ENCODE measurements at regions not wholly inside any gene's neighbourhood (a gene's known extent, or its start where the extent isn't known, plus 50 kb on each side); places are given as distances from the start of the nearest gene placed in this dataset.
"Not testable (repeated sequence)": the region's sequence is repeated elsewhere in the genome, so short reads cannot be mapped to it uniquely, and the experiment has no call there.

DNA sequence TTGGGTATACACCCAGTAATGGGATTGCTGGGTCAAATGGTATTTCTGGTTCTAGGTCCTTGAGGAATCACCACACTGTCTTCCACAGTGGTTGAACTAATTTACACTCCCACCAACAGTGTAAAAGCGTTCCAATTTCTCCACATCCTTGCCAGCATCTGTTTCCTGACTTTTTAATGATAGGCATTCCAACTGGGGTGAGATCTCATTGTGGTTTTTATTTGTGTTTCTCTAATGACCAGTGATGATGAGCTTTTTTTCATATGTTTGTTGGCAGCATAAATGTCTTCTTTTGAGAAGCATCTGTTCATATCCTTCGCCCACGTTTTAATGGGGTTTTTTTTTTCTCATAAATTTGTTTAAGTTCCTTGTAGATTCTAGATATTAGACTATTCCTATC is 448.3 kb upstream of the RGMB start:
- TF ChIP-seq, protein P1, sequence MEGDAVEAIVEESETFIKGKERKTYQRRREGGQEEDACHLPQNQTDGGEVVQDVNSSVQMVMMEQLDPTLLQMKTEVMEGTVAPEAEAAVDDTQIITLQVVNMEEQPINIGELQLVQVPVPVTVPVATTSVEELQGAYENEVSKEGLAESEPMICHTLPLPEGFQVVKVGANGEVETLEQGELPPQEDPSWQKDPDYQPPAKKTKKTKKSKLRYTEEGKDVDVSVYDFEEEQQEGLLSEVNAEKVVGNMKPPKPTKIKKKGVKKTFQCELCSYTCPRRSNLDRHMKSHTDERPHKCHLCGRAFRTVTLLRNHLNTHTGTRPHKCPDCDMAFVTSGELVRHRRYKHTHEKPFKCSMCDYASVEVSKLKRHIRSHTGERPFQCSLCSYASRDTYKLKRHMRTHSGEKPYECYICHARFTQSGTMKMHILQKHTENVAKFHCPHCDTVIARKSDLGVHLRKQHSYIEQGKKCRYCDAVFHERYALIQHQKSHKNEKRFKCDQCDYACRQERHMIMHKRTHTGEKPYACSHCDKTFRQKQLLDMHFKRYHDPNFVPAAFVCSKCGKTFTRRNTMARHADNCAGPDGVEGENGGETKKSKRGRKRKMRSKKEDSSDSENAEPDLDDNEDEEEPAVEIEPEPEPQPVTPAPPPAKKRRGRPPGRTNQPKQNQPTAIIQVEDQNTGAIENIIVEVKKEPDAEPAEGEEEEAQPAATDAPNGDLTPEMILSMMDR (IDR thresholded peaks at IDR 0.05; ENCODE audit: insufficient read depth, low read length), result not testable (repeated sequence)
- TF ChIP-seq, protein P2, sequence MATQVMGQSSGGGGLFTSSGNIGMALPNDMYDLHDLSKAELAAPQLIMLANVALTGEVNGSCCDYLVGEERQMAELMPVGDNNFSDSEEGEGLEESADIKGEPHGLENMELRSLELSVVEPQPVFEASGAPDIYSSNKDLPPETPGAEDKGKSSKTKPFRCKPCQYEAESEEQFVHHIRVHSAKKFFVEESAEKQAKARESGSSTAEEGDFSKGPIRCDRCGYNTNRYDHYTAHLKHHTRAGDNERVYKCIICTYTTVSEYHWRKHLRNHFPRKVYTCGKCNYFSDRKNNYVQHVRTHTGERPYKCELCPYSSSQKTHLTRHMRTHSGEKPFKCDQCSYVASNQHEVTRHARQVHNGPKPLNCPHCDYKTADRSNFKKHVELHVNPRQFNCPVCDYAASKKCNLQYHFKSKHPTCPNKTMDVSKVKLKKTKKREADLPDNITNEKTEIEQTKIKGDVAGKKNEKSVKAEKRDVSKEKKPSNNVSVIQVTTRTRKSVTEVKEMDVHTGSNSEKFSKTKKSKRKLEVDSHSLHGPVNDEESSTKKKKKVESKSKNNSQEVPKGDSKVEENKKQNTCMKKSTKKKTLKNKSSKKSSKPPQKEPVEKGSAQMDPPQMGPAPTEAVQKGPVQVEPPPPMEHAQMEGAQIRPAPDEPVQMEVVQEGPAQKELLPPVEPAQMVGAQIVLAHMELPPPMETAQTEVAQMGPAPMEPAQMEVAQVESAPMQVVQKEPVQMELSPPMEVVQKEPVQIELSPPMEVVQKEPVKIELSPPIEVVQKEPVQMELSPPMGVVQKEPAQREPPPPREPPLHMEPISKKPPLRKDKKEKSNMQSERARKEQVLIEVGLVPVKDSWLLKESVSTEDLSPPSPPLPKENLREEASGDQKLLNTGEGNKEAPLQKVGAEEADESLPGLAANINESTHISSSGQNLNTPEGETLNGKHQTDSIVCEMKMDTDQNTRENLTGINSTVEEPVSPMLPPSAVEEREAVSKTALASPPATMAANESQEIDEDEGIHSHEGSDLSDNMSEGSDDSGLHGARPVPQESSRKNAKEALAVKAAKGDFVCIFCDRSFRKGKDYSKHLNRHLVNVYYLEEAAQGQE (IDR thresholded peaks at IDR 0.05; ENCODE audit: insufficient replicate concordance, low read depth), result not testable (repeated sequence)
- TF ChIP-seq GABPA, POLR2AphosphoS5 (IDR thresholded peaks at IDR 0.05; ENCODE audit: low read depth): not testable (repeated sequence)
